ENCODE measurements at regions not wholly inside any gene's neighbourhood (a gene's known extent, or its start where the extent isn't known, plus 50 kb on each side); places are given as distances from the start of the nearest gene placed in this dataset.

DNA sequence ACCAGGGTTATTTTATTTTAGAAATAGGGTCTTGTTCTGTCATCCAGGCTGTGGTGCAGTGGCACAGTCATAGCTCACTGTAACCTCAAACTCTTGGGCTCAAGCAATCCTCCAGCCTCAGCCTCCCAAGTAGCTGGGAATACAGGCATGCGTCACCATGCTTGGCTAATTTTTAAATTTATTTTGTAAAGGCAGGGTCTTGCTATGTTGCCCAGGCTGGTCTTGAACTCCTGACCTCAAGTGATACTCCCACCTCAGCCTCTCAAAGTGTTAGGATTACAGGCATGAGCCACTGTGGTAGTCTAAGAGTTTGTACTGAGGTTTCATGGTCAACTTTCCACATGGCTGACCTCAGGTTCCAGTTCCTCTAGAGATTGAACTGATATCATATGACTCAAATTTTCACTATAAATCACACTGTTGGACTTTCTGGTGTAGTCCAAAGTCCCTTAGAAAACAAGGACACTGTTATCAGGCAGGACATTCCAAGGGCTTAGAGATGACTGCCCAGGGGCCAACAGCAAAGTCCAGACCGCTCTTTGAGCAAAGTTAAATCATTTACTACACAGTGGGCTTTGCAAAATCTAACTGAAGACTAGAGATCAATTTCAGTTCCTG, 82.0 kb upstream of the MEX3C start:
- intact Hi-C loops (cut with DNase I, micrococcal nuclease) = no loop called here

DNA sequence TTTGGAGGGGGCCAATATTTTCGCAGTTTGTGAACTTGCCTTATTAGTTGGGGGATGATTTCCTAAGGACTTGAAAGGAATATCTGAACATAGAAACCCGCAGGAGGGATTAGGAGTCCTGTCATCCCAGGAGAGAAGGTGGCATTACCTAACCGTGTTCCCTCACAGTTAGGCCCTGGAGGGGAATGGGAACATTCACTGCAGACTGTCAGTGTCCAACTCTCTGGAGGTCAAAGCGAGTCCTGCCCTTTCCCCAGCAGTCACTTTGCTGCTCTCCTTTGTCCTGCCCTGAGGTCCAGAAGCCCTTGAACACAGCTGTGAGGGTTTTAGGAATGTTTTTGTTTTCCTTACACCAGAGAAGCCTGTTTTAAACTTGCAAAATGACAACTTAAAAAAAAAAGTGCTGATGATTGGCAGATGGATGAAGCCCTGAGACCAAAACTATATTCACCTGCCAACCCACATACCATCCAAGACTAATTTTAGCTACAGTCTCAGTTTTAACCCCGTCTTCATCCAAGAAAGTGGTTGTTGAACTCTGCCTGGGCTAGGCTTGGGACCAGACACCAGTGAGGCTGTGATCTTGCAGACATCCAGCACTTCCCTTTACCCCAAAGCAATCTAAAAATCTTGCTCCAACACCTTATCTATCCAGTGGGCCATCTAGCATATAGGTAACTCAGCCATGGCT, 90.5 kb upstream of the MEX3C start:
- peaks cover 0 to 4% of the 10 kb centered on the region in 2 experiments for H3K9me3 ChIP-seq (ENCODE audit: control insufficient read depth in 1 of 2, insufficient read depth in 1 of 2, low read length in 2 of 2)
- Mint-ChIP-seq H3K9me3 (peaks cover 2% of the 10 kb centered on the region), H3K4me1 (ENCODE audit: low read depth) (no peaks in the 10 kb centered on the region), H3K27ac (no peak overlapping the region), H3K4me3 (no peak overlapping the region), H3K27me3 (peaks cover 14% of the 10 kb centered on the region), H3K36me3 (ENCODE audit: low read depth) (no peaks in the 10 kb centered on the region)
- intact Hi-C loops (cut with DNase I, micrococcal nuclease) = no loop called here
- no peak overlapping the region for H3K4me3 ChIP-seq (ENCODE audit: low read length)
- ATAC-seq (ENCODE audit: poor library complexity) (no peak), DNase-seq (no peak)
- no peaks in the 10 kb centered on the region for H3K36me3 ChIP-seq (ENCODE audit: insufficient read depth, low read length)
- no peaks in the 10 kb centered on the region for H3K27me3 ChIP-seq (ENCODE audit: control insufficient read depth in 1 of 2, insufficient read depth in 2 of 2, low read length in 2 of 2)
- TF ChIP-seq, protein P1, sequence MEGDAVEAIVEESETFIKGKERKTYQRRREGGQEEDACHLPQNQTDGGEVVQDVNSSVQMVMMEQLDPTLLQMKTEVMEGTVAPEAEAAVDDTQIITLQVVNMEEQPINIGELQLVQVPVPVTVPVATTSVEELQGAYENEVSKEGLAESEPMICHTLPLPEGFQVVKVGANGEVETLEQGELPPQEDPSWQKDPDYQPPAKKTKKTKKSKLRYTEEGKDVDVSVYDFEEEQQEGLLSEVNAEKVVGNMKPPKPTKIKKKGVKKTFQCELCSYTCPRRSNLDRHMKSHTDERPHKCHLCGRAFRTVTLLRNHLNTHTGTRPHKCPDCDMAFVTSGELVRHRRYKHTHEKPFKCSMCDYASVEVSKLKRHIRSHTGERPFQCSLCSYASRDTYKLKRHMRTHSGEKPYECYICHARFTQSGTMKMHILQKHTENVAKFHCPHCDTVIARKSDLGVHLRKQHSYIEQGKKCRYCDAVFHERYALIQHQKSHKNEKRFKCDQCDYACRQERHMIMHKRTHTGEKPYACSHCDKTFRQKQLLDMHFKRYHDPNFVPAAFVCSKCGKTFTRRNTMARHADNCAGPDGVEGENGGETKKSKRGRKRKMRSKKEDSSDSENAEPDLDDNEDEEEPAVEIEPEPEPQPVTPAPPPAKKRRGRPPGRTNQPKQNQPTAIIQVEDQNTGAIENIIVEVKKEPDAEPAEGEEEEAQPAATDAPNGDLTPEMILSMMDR (IDR thresholded peaks at IDR 0.05) = no peak
- POLR2A ChIA-PET = no interaction called here
- H3K4me1 ChIP-seq (ENCODE audit: insufficient read depth, low read length) = no peaks in the 10 kb centered on the region
- no peak overlapping the region for H3K27ac ChIP-seq (ENCODE audit: low read depth in 1 of 2, low read length in 2 of 2)
- CTCF ChIA-PET = no interaction called here

More for the DNA sequence above, 82.0 kb upstream of the MEX3C start:
- ChIA-PET CTCF (no interaction called here), POLR2A (no interaction called here)
- Histone ChIP-seq H3K36me3 (ENCODE audit: insufficient read depth, low read length) (no peaks in the 10 kb centered on the region), H3K27me3 (ENCODE audit: control insufficient read depth in 1 of 2, insufficient read depth in 2 of 2, low read length in 2 of 2) (no peaks in the 10 kb centered on the region), H3K9me3 (ENCODE audit: control insufficient read depth in 1 of 2, insufficient read depth in 1 of 2, low read length in 2 of 2) (no peaks in the 10 kb centered on the region), H3K27ac (ENCODE audit: low read depth in 1 of 2, low read length in 2 of 2) (no peak overlapping the region), H3K4me3 (ENCODE audit: low read length) (no peak overlapping the region), H3K4me1 (ENCODE audit: insufficient read depth, low read length) (no peaks in the 10 kb centered on the region)
- ATAC-seq (ENCODE audit: poor library complexity) (no peak), DNase-seq (no peak)
- Mint-ChIP-seq H3K9me3 (no peaks in the 10 kb centered on the region), H3K36me3 (ENCODE audit: low read depth) (no peaks in the 10 kb centered on the region), H3K4me3 (no peak overlapping the region), H3K27me3 (no peaks in the 10 kb centered on the region), H3K27ac (no peak overlapping the region), H3K4me1 (ENCODE audit: low read depth) (no peaks in the 10 kb centered on the region)
- TF ChIP-seq, protein P1 (IDR thresholded peaks at IDR 0.05) = no peak

DNA sequence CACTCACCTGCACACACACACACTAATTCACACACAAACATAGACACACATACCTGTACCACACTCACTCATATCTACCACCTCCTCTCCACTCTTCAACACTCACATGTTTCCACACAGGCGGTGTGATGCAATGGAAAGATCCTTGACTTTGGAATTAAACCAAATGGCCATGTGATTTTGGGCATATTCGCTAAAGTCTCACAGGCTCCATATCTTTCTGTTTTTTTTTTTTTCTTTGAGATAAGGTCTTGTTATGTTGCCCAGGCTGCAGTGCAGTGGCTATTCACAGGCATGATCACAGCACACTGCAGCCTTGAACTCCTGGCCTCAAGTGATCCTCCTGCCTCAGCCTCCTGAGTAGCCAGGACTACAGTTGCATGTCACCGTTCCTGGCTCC, 91.1 kb upstream of the MEX3C start:
- TF ChIP-seq, protein P1 (IDR thresholded peaks at IDR 0.05) = no peak
- Mint-ChIP-seq H3K27ac (no peak overlapping the region), H3K27me3 (peaks cover 18% of the 10 kb centered on the region), H3K4me3 (no peak overlapping the region), H3K36me3 (ENCODE audit: low read depth) (no peaks in the 10 kb centered on the region), H3K4me1 (ENCODE audit: low read depth) (no peaks in the 10 kb centered on the region), H3K9me3 (peaks cover 2% of the 10 kb centered on the region)
- DNase-seq (no peak), ATAC-seq (ENCODE audit: poor library complexity) (no peak)
- Histone ChIP-seq H3K36me3 (ENCODE audit: insufficient read depth, low read length) (no peaks in the 10 kb centered on the region), H3K27me3 (ENCODE audit: control insufficient read depth in 1 of 2, insufficient read depth in 2 of 2, low read length in 2 of 2) (no peaks in the 10 kb centered on the region), H3K9me3 (ENCODE audit: control insufficient read depth in 1 of 2, insufficient read depth in 1 of 2, low read length in 2 of 2) (peaks cover 0 to 4% of the 10 kb centered on the region in 2 experiments), H3K4me3 (ENCODE audit: low read length) (no peak overlapping the region), H3K27ac (ENCODE audit: low read depth in 1 of 2, low read length in 2 of 2) (no peak overlapping the region), H3K4me1 (ENCODE audit: insufficient read depth, low read length) (no peaks in the 10 kb centered on the region)
- POLR2A ChIA-PET = no interaction called here
- CTCF ChIA-PET = no interaction called here
- intact Hi-C loops (cut with DNase I, micrococcal nuclease) = no loop called here

Data from CD4-positive, alpha-beta T cell (primary cell).